ENCODE measurements at regions not wholly inside any gene's neighbourhood (a gene's known extent, or its start where the extent isn't known, plus 50 kb on each side); places are given as distances from the start of the nearest gene placed in this dataset.

GRCh38 chr10:23777153-23777552, 338.3 kb downstream of the OTUD1 start:
- Histone ChIP-seq H3K36me3 (replicated peaks; ENCODE audit: low read depth, low read length) (no peaks in the 10 kb centered on the region), H3K4me2 (ENCODE audit: low read length) (no peak overlapping the region), H3K27ac (ENCODE audit: low read length) (no peak overlapping the region), H3K4me3 (ENCODE audit: low read length) (no peak overlapping the region), H2AFZ (ENCODE audit: low read depth, low read length) (no peak overlapping the region), H4K20me1 (ENCODE audit: insufficient read depth, low read length) (no peaks in the 10 kb centered on the region), H3K79me2 (ENCODE audit: low read length) (no peaks in the 10 kb centered on the region), H3K9ac (ENCODE audit: low read length) (no peak overlapping the region), H3K9me3 (ENCODE audit: insufficient read depth, low read length) (no peaks in the 10 kb centered on the region), H3K4me1 (ENCODE audit: low read length) (no peaks in the 10 kb centered on the region), H3K27me3 (ENCODE audit: low read depth, low read length) (no peaks in the 10 kb centered on the region)
- TF ChIP-seq EZH2phosphoT487 (IDR thresholded peaks at IDR 0.05; ENCODE audit: low read depth) (no peak), CTCF (IDR thresholded peaks at IDR 0.05; ENCODE audit: low read depth, low read length) (no peak)

DNA sequence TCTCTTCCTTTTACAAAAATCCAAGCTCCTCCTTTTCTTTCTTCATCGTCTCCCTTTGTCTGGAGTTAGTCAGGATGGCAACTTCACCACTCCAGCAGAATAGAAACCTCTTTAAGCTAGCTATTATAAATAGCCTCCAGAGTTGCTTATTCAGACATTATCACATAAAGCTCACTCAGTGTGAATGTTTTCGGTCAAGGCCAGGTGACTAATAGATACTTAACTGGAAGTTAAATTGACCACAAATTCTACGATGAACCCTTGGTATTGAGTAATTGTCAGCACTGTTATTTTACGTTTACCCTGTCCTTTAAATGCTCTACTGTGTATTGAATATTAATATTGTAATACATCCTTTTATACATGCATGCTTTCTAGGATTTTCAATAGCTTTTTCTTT, 340.4 kb downstream of the OTUD1 start:
- Histone ChIP-seq H3K4me3 (ENCODE audit: low read length) (no peak overlapping the region), H2AFZ (ENCODE audit: low read depth, low read length) (no peak overlapping the region), H4K20me1 (ENCODE audit: insufficient read depth, low read length) (no peaks in the 10 kb centered on the region), H3K27me3 (ENCODE audit: low read depth, low read length) (no peaks in the 10 kb centered on the region), H3K9ac (ENCODE audit: low read length) (no peak overlapping the region), H3K36me3 (replicated peaks; ENCODE audit: low read depth, low read length) (no peaks in the 10 kb centered on the region), H3K27ac (ENCODE audit: low read length) (no peak overlapping the region), H3K79me2 (ENCODE audit: low read length) (no peaks in the 10 kb centered on the region), H3K4me1 (ENCODE audit: low read length) (no peaks in the 10 kb centered on the region), H3K4me2 (ENCODE audit: low read length) (no peak overlapping the region), H3K9me3 (ENCODE audit: insufficient read depth, low read length) (no peaks in the 10 kb centered on the region)
- no peak for TF ChIP-seq EZH2phosphoT487 (IDR thresholded peaks at IDR 0.05; ENCODE audit: low read depth)
- TF ChIP-seq CTCF (IDR thresholded peaks at IDR 0.05; ENCODE audit: low read depth, low read length): no peak

DNA sequence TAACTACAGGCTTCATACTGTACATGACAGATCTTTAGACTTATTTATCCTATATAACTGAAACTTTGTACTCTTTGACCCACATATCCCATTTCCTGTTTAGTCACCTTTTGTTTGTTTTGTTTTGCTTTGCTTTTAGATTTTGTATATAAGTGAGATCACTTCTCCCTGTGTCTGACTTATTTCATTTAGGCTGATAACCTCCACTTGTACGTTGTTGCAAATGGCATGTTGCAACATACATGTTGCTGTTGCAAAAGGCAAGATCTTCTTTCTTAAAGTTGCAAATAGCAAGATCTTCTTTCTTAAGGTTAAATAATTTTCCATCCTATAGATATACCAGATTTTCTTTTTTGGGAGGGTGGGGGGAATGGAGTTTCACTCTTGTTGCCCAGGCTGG, 341.5 kb downstream of the OTUD1 start:
- no peak overlapping the region for H2AFZ ChIP-seq (ENCODE audit: low read depth, low read length)
- no peak overlapping the region for H3K4me3 ChIP-seq (ENCODE audit: low read length)
- TF ChIP-seq EZH2phosphoT487 (IDR thresholded peaks at IDR 0.05; ENCODE audit: low read depth): no peak
- TF ChIP-seq CTCF (IDR thresholded peaks at IDR 0.05; ENCODE audit: low read depth, low read length): no peak
- no peaks in the 10 kb centered on the region for H3K9me3 ChIP-seq (ENCODE audit: insufficient read depth, low read length)
- H3K27ac ChIP-seq (ENCODE audit: low read length): no peak overlapping the region
- no peaks in the 10 kb centered on the region for H3K27me3 ChIP-seq (ENCODE audit: low read depth, low read length)
- H3K36me3 ChIP-seq (replicated peaks; ENCODE audit: low read depth, low read length): no peaks in the 10 kb centered on the region
- H3K4me1 ChIP-seq (ENCODE audit: low read length): no peaks in the 10 kb centered on the region
- H3K4me2 ChIP-seq (ENCODE audit: low read length): no peak overlapping the region
- H4K20me1 ChIP-seq (ENCODE audit: insufficient read depth, low read length): no peaks in the 10 kb centered on the region
- H3K79me2 ChIP-seq (ENCODE audit: low read length): no peaks in the 10 kb centered on the region
- H3K9ac ChIP-seq (ENCODE audit: low read length): no peak overlapping the region

DNA sequence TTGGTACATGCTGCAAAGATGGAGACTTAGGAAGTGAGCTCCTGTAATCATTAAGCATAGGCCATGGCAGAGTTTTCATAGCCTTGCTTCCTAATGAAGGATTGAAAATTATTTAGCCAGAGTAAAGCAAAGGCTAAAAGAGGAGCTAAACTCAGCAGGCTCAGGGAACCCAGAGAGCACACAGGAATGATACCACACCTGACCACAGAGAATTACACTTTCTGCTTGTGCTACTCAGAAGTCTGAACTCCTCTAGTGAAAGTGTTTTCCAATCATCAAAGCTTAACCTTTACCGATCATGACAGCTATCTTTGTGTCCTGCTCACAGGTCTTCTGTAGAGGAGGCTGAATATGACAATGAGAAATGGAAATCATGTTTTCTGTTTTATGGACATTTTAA, 347.7 kb downstream of the OTUD1 start:
- Histone ChIP-seq H3K4me1 (ENCODE audit: low read length) (no peaks in the 10 kb centered on the region), H3K9me3 (ENCODE audit: insufficient read depth, low read length) (no peaks in the 10 kb centered on the region), H3K27ac (ENCODE audit: low read length) (no peak overlapping the region), H3K79me2 (ENCODE audit: low read length) (no peaks in the 10 kb centered on the region), H3K4me2 (ENCODE audit: low read length) (no peak overlapping the region), H3K9ac (ENCODE audit: low read length) (no peak overlapping the region), H4K20me1 (ENCODE audit: insufficient read depth, low read length) (no peaks in the 10 kb centered on the region), H3K27me3 (ENCODE audit: low read depth, low read length) (no peaks in the 10 kb centered on the region), H3K4me3 (ENCODE audit: low read length) (no peak overlapping the region), H3K36me3 (replicated peaks; ENCODE audit: low read depth, low read length) (no peaks in the 10 kb centered on the region), H2AFZ (ENCODE audit: low read depth, low read length) (no peak overlapping the region)
- TF ChIP-seq CTCF (IDR thresholded peaks at IDR 0.05; ENCODE audit: low read depth, low read length): no peak
- TF ChIP-seq EZH2phosphoT487 (IDR thresholded peaks at IDR 0.05; ENCODE audit: low read depth): no peak
